A549 (cell line): ENCODE measurements at regions not wholly inside any gene's neighbourhood (a gene's known extent, or its start where the extent isn't known, plus 50 kb on each side); places are given as distances from the start of the nearest gene placed in this dataset.

Source experiments
- ATAC-seq, 2 experiments: fragments of 200-7000 bp in 1 of 2; fragments of >200 bp in 1 of 2; cut with Nextera tagmentation in 1 of 2; cut with Tn5 transposase in 1 of 2; 3 replicates each; pipeline versions ENCODE4 v1.8.0 to v1.9.1; 2018 to 2020; ENCODE audit warnings: mild to moderate bottlenecking in 1 of 2, moderate library complexity in 1 of 2
- CTCF ChIA-PET: fragments of 300-600 bp; sonication (Branson Sonifier 250); formaldehyde crosslinking; extraction: SDS; loops from one replicate; lab custom pipeline; 2021; ENCODE audit warnings: antibody characterized with exemption, inconsistent platforms; lab: Yijun Ruan, JAX
- POLR2A ChIA-PET: fragments of 350-600 bp; formaldehyde crosslinking; extraction: SDS; loops from one replicate; lab custom pipeline; 2021; ENCODE audit warnings: antibody characterized with exemption, inconsistent platforms; lab: Yijun Ruan, JAX
- DNase-seq, 2 experiments: peaks; one replicate each; pipeline versions ENCODE4 v3.0.0 to v3.0.0-alpha.2; 2011 to 2016; ENCODE audit warnings: low read depth in 1 of 2, low spot score in 1 of 2
- FAIRE-seq: peaks from 2 replicates; lab custom pipeline; 2011; peaks lifted over from hg19 to GRCh38; lab: Jason Lieb, UNC
- H3K27ac ChIP-seq, 2 experiments: fragments of >200 bp; sonication (Bioruptor Twin); formaldehyde crosslinking; 3 replicates each; pipeline ENCODE4 v1.5.1; 2016 to 2017
- H3K4me1 ChIP-seq: fragments of >200 bp; sonication (Bioruptor Twin); formaldehyde crosslinking; 3 replicates; pipeline ENCODE4 v1.6.1; 2016
- H3K4me2 ChIP-seq: fragments of >200 bp; sonication (Bioruptor Twin); formaldehyde crosslinking; 3 replicates; pipeline ENCODE4 v1.6.1; 2016
- H3K4me3 ChIP-seq: fragments of >200 bp; sonication (Bioruptor Twin); formaldehyde crosslinking; 3 replicates; pipeline ENCODE4 v1.5.1; 2016
- H3K9me3 ChIP-seq: fragments of >200 bp; sonication (Bioruptor Twin); formaldehyde crosslinking; 3 replicates; pipeline ENCODE4 v1.6.1; 2016
- ATOH8 ChIP-seq: fragments of 250-450 bp; sonication (Bioruptor Pico); IDR thresholded peaks from 2 replicates; pipeline ENCODE4 v1.5.0; 2020; ENCODE audit warnings: low read depth, mild to moderate bottlenecking, moderate library complexity
- BCL3 ChIP-seq: fragments of >200 bp; sonication (Bioruptor Twin); formaldehyde crosslinking; IDR thresholded peaks from 3 replicates; pipeline ENCODE4 v1.6.1; 2016
- BHLHE40 ChIP-seq: IDR thresholded peaks from 2 replicates; pipeline ENCODE4 v1.6.1; 2012; ENCODE audit warnings: low read depth, low read length, inconsistent platforms
- CHD2 ChIP-seq: fragments of 150-350 bp; IDR thresholded peaks from 2 replicates; pipeline ENCODE4 v1.6.1; 2014; ENCODE audit warnings: low read length; ENCODE audit not compliant: partially characterized antibody
- EHF ChIP-seq: fragments of 250-450 bp; sonication (Bioruptor Pico); IDR thresholded peaks from 2 replicates; pipeline ENCODE4 v1.5.0; 2020; ENCODE audit warnings: mild to moderate bottlenecking
- ELK1 ChIP-seq: fragments of 150-350 bp; IDR thresholded peaks from 2 replicates; pipeline ENCODE4 v1.6.1; 2014; ENCODE audit warnings: low read depth, mild to moderate bottlenecking, low read length
- EP300 ChIP-seq, 2 experiments: fragments of >200 bp; sonication (Bioruptor Twin); formaldehyde crosslinking; IDR thresholded peaks; 2 replicates in 1 of 2; 3 replicates in 1 of 2; pipeline ENCODE4 v1.6.1; 2016 to 2017
- FOXS1 ChIP-seq: fragments of 250-450 bp; sonication (Bioruptor Pico); IDR thresholded peaks from 2 replicates; pipeline ENCODE4 v1.5.0; 2020; ENCODE audit warnings: mild to moderate bottlenecking, moderate library complexity
- HDAC2 ChIP-seq: fragments of 200-600 bp; sonication (generic); IDR thresholded peaks from 2 replicates; pipeline ENCODE4 v1.6.1; 2016
- HEYL ChIP-seq: fragments of 250-450 bp; sonication (Bioruptor Pico); IDR thresholded peaks from 2 replicates; pipeline ENCODE4 v1.8.0; 2021; ENCODE audit warnings: mild to moderate bottlenecking, moderate library complexity
- JUNB ChIP-seq: fragments of >200 bp; sonication (Bioruptor Twin); formaldehyde crosslinking; IDR thresholded peaks from 2 replicates; pipeline ENCODE4 v1.6.1; 2016
- KDM1A ChIP-seq: fragments of 200-600 bp; sonication (generic); IDR thresholded peaks from 2 replicates; pipeline ENCODE4 v1.6.1; 2016; ENCODE audit warnings: low read depth, mild to moderate bottlenecking
- MAFK ChIP-seq: fragments of 450-650 bp; IDR thresholded peaks from 2 replicates; pipeline ENCODE4 v1.6.1; 2014; ENCODE audit not compliant: partially characterized antibody
- MAX ChIP-seq: IDR thresholded peaks from 2 replicates; pipeline ENCODE4 v1.6.1; 2012
- MAZ ChIP-seq: fragments of 150-350 bp; IDR thresholded peaks from 2 replicates; pipeline ENCODE4 v1.6.1; 2014; ENCODE audit warnings: antibody characterized with exemption, low read depth, low read length, borderline replicate concordance
- MYC ChIP-seq: IDR thresholded peaks from 2 replicates; pipeline ENCODE4 v1.6.1; 2012; ENCODE audit warnings: mild to moderate bottlenecking, inconsistent platforms, low read length, improper control_type of control experiment, borderline replicate concordance
- NR3C1 ChIP-seq: fragments of >200 bp; sonication (Bioruptor Twin); formaldehyde crosslinking; IDR thresholded peaks from 3 replicates; pipeline ENCODE4 v1.6.1; 2017
- PBX3 ChIP-seq: IDR thresholded peaks from 2 replicates; pipeline ENCODE4 v1.6.1; 2012
- POLR2A ChIP-seq: IDR thresholded peaks from 2 replicates; pipeline ENCODE4 v1.6.1; 2012; ENCODE audit warnings: mild to moderate bottlenecking, low read length
- POLR2AphosphoS2 ChIP-seq: conservative IDR thresholded peaks from 2 replicates; pipeline ENCODE4 v1.6.1; 2012; ENCODE audit warnings: low read length, improper control_type of control experiment, inconsistent platforms
- RARB ChIP-seq: fragments of 250-450 bp; sonication (Bioruptor Pico); IDR thresholded peaks from 2 replicates; pipeline ENCODE4 v1.8.0; 2021; ENCODE audit warnings: mild to moderate bottlenecking, moderate library complexity
- REST ChIP-seq: fragments of 200-600 bp; sonication (generic); IDR thresholded peaks from 2 replicates; pipeline ENCODE4 v1.6.1; 2016; ENCODE audit warnings: antibody characterized with exemption, mild to moderate bottlenecking, moderate library complexity
- SREBF2 ChIP-seq: fragments of 450-650 bp; IDR thresholded peaks from 2 replicates; pipeline ENCODE4 v1.6.1; 2014; ENCODE audit warnings: mild to moderate bottlenecking, moderate library complexity
- TFCP2L1 ChIP-seq: fragments of 250-450 bp; sonication (Bioruptor Pico); IDR thresholded peaks from 2 replicates; pipeline ENCODE4 v1.5.0; 2021; ENCODE audit warnings: mild to moderate bottlenecking
- ZFP36 ChIP-seq: fragments of 450-650 bp; IDR thresholded peaks from 2 replicates; pipeline ENCODE4 v1.6.1; 2014; ENCODE audit warnings: borderline replicate concordance; ENCODE audit not compliant: partially characterized antibody
- WGBS: methylation state at CpG from one replicate; pipeline ENCODE4 v1.1.6; 2017; ENCODE audit errors: missing lambda C conversion rate; 5-methylcytosine and 5-hydroxymethylcytosine counted together

- ChIA-PET CTCF (no interaction called here), POLR2A (no interaction called here)
- H3K9me3 ChIP-seq, result no peaks in the 10 kb centered on the region
- no peak for ATAC-seq
- no peak for TF ChIP-seq REST
- TF ChIP-seq MYC, result no peak
- no peak for TF ChIP-seq BHLHE40
- no peak for TF ChIP-seq MAX
- TF ChIP-seq BCL3, result no peak
- TF ChIP-seq SREBF2, result no peak
- no peak for TF ChIP-seq ZFP36
- TF ChIP-seq MAZ, result no peak
- TF ChIP-seq POLR2A, result no peak
- no peak for TF ChIP-seq PBX3
- no peak for TF ChIP-seq EP300 (IDR thresholded peaks at IDR 0.05)
- TF ChIP-seq JUNB, result no peak
- TF ChIP-seq RARB, result no peak
- no peak for TF ChIP-seq FOXS1 (CRISPR knock-in tag)
- TF ChIP-seq NR3C1, result no peak
- no peak for TF ChIP-seq POLR2AphosphoS2
- no peak for TF ChIP-seq HEYL (CRISPR knock-in tag)
- TF ChIP-seq, all 56 proteins: peak for 0
- DNase-seq, result no peak
- WGBS, result 62% methylated on average over 1 of the region's 1 CpG
- no peak overlapping the region for H3K4me2 ChIP-seq
- no peaks in the 10 kb centered on the region for H3K4me1 ChIP-seq
- no peak overlapping the region for H3K27ac ChIP-seq
- H3K4me3 ChIP-seq, result no peak overlapping the region
- FAIRE-seq, result no peak
These were observed 63.9 kb upstream of the PLEKHG1 start for GRCh38 chr6:150535818-150536220.

- DNase-seq, result no peak
- CTCF ChIA-PET, result no interaction called here
- H3K27ac ChIP-seq, result no peak overlapping the region
- no peak overlapping the region for H3K4me2 ChIP-seq
- no peaks in the 10 kb centered on the region for H3K9me3 ChIP-seq
- TF ChIP-seq KDM1A (no peak), ELK1 (no peak), BHLHE40 (no peak), TFCP2L1 (CRISPR knock-in tag) (no peak), ATOH8 (no peak), ZFP36 (no peak), HDAC2 (no peak), POLR2A (no peak), MAFK (no peak), EHF (CRISPR knock-in tag) (no peak), CHD2 (no peak), SREBF2 (no peak), HEYL (CRISPR knock-in tag) (no peak)
- POLR2A ChIA-PET, result no interaction called here
- no peak for ATAC-seq
- no peaks in the 10 kb centered on the region for H3K4me1 ChIP-seq
- no peak overlapping the region for H3K4me3 ChIP-seq
- WGBS, result 44% methylated on average over 4 of the region's 4 CpGs
- FAIRE-seq, result no peak
These were observed 62.9 kb upstream of the PLEKHG1 start for GRCh38 chr6:150536835-150537234.
